ENCODE measurements at regions not wholly inside any gene's neighbourhood (a gene's known extent, or its start where the extent isn't known, plus 50 kb on each side); places are given as distances from the start of the nearest gene placed in this dataset.
"Not testable (repeated sequence)": the region's sequence is repeated elsewhere in the genome, so short reads cannot be mapped to it uniquely, and the experiment has no call there.

DNA sequence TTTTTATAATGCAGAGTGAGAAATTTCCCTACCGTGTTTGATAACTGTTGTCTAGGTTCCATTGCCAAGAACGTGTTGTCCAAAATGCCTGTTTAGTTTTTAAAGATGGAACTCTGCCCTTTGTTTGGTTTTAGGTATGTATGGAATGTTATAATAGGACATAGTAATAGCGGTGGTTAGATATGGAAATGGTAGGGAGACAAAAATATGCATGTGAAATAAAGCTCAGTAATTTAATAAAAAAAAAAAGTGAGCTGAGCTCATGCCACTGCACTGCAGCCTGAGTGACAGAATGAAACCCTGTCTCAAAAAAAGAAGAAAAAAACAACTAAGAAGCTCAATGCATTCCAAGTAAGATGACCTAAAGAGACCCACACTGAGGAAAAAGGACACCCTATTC is 72.9 kb downstream of the ZNF783 start:
- DNase-seq, result no peak

DNA sequence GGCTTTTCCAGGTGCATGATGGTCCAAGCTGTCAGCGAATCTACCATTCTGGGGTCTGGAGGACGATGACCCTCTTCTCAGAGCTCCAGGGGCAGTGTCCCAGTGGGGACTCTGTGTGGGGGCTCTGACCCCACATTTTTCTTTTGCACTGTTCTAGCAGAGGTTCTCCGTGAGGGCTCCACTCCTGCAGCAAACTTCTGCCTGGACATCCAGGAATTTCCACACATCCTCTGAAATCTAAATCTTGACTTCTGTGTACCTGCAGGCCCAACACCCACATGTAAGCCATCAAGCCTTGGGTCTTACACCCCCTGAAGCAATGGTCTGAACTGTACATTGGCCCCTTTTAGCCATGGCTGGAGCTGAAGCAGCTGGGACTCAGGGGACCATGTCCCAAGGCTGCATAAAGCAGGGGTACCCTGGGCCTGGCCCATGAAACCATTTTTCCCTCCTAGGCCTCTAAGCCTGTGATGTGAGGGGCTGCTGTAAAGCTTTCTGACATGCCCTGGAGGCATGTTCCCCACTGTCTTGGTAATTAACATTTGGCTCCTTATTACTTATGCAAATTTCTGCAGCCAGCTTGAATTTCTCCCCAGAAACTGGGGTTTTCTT is 86.9 kb downstream of the ZNF783 start:
- no peak for DNase-seq

DNA sequence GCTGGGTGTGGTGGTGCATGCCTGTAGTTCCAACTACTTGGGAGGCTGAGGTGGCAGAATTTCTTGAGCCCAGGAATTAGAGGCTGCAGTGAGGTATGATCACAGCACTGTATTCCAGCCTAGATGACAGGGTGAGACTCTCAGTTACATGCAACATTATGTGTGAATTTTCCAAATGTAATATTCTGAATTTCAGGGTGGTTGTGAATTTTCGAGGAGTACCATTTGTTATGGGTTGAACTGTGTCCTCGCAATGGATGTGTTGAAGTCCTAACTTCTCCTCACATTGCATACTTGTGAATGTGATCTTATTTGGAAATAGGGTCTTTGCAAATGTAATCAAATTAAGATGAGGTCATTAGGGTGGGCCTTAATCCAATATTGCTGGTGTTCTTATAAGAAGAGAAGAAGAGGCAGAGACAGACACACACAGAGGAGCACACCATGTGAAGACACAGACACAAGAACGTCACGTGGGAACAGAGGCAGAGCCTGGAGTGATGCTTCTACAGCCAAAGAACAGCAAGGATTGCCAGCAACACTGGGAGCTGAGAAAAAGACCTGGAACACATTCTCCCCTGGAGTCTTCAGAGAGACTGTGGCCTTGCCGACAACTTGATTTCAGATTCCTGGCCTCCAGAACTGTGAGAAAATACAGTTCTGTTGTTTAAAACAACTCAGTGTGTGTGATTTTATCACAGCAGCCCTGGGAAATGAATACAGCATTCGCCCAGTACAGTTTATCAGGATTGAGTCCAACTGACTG is 91.9 kb downstream of the ZNF783 start:
- no peak for DNase-seq

DNA sequence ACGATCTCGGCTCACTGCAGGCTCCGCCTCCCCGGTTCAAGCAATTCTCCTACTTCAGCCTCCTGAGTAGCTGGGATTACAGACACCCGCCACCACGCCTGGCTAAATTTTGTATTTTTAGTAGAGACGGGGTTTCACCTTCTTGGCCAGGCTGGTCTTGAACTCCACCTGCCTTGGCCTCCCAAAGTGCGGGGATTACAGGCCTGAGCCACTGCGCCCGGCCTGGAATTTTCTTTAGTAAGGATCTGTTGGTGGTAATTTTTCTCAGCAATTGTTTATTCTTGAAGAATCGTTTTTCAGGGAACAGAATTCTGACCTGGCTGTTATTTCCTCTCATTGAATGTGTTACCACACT is 93.0 kb downstream of the ZNF783 start:
- not testable (repeated sequence) for DNase-seq

DNA sequence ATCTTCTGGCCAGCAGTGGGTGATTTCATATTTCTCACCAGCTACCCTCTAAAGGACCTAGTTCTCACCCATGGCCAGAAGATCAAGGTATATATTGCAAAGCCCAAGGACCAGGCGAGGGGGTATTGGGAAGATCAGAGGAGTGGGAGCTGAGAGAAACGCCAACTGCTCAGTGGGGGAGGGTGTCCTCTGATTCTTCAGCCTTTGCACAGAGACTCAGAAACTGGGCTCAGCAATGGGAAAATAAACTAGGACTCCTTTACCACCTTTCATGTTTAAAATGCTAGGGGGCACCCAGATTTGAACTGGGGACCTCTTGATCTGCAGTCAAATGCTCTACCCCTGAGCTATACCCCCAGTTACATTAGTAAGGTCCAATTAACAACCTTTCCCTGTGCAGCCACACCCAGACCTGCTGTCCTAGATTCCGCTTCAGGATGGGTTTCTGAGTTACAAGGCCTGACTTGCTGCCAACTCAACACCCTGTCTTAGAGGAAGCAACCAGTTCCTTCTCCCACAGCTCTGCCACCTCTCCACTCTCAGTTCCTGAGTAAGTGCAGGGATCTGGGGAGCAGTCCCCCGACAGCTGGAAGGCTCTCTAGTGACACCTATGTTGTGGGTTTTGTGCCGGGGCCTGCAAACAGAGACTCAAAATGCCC is 93.5 kb downstream of the ZNF783 start:
- peak; percentile 84 for DNase-seq

DNA sequence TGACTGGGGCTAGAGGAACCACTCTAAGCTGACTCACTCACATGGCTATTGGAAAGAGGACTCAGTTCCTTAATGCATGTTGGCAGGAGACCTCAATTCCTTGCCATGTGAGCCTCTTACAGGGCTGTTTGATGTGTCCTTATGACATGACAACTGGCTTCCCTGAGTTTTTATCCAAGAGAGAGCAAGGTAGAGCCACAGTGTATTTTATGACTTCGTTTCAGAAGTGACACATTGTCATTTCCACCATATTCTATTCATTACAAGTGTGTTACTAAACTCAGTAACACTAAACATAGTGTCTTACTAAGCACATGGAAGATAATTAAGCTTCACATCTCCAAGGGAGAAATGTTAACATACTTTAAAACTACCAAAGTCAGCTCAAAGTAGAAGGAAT is 98.2 kb downstream of the ZNF777 start:
- DNase-seq, result no peak

DNA sequence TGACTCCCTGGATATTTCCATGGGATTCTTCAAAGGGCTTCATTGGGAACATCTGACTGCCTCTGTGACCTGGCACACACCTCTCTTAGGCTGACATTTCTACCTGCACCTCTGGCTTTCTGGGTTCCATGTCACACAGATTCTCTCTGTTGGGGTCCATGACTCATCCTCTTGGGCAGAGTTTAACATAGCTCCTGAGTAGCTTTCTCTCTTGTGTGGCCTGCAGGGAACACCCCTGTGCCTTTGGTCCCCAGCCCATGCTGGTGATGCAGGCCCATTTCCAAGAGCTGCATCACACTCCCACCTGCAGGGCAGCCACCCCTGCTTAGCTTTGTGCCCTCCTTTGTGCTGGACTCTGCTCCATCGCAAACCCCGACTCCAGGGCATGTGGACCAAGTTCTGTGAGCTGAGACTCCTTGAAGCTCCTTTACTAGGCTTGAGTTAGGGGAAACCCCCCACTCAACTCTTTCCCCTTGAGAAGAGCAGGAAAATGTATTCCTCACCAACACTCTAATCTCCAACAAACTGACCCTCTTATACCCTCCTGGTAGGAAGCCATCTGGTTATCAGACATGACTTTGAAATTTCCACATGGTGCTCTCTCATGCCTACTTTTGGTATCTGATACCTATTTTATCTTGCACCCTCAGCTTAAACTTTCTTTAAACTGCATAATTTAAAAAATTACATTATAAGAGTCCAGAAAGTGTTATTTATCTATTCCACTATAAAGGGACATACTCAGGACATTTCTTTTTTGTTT is 93.3 kb downstream of the ZNF777 start:
- no peak for DNase-seq

DNA sequence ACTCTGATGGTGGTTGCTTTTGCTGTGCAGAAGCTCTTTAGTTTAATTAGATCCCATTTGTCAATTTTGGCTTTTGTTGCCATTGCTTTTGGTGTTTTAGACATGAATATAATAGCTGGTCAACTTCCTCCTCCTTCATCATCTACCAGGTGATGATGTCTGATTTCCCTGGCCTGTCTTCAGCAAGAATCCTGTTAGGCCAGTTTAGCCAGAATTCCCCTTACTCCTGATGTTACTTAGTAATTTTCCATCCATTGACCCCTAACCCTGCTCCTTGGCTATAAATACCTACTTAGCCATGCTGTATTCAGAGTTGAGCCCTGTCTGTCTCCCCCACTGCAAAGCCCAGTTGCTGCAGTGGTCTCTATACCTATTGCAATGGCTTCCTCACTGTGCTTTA is 91.4 kb downstream of the ZNF777 start:
- no peak for DNase-seq

DNA sequence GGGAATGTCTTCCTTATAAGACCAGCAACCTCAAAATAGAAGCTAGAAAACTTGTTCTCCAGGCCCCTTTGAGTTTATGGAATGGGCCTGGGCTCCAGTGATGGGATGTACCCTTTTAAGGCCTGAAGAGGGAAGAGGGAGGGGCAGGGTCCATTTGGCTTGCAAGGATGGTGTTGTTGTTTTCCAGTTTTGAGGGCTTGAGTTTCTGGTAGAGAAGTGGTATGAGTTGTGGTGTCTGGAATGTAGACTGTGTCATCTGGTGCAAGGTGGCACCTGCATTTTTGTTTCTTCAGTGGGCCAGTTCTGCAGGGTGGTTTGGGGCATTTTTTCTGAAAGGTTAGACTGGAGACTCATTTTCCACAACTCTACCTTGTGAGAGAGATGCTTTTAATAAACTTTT is 90.1 kb downstream of the ZNF777 start:
- no peak for DNase-seq

DNA sequence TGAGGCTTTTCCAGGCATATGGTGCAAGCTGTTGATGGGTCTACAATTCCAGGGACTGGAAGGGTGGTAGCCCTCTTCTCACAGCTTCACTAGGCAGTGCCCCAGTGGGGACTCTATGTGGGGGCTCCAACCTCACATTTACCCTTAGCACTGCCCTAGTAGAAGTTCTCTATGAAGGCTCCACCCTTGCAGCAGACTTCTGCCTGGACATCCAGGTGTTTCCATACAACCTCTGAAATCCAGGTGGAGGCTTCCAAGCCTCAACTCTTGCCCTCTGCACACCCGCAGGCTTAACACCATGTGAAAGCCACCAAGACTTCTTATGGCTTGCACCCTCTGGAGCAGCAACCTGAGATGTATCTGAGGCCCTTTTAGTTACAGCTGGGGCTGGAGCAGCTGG is 87.8 kb downstream of the ZNF777 start:
- no peak for DNase-seq

DNA sequence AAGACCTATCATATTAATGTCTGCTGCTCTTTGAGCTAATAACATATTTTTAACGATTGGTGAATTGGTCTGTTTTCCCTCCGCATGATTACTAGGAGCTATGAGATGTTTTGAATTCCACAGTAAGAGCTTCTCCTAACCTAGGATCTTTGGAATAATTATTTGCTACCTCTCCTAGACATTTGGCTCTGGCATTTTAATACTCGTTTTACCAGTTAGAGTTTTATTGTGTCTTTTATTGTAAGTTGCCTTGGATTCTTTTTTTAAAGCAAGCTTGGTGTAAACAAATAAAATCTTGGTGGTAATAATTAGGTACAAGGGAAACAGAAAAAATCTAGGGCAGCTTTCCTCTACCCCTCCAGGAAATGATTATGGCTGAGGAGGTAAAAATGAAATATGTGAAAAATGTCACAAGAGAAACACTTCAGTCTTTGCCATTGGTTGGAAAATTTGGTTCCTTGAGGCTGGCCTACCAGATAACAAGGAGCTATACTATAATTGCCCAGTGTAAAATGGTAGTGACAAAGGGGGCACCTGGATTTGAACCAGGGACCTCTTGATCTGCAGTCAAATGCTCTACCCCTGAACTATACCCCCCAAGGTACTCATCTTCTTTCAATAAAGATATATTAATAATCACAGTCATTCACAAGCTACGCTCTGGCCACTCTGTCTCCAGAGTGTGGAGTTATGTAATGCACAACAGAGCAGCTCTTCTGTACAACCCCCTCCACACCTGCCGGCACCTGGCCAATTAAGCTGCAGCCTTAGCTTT is 85.4 kb downstream of the ZNF777 start:
- DNase-seq, result peak; percentile 53

DNA sequence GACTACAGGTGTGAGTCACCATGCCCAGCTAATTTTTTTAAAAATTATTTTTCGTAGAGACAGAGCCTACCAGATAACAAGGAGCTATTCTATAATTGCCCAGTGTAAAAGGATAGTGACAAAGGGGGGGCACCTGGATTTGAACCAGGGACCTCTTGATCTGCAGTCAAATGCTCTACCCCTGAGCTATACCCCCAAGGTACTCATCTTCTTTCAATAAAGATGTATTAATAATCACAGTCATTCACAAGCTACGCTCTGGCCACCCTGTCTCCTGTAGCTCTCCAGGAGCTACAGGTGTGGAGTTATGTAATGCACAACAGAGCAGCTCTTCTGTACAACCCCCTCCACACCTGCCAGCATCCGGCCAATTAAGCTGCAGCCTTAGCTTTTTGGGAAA is 83.5 kb downstream of the ZNF777 start:
- DNase-seq, result peak; percentile 31

DNA sequence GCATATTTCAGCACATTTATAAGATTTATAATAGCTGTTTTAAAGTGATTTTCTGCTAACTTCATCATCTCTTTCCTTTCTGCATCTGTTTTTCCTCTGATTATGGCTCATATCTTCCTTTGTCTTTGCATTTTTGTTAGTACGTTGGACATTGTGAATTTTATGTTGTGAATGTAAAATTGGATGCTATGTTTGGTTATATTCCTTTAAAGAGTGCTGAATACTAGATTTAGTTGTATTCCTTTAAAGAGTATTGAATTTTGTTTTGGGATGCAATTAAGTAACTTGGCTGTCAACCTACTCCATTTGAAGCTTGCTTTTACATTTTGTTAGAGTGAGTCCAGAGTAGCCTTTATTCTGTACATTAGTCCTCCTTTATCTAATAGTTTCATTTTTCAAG is 81.2 kb downstream of the ZNF777 start:
- DNase-seq, result no peak

DNA sequence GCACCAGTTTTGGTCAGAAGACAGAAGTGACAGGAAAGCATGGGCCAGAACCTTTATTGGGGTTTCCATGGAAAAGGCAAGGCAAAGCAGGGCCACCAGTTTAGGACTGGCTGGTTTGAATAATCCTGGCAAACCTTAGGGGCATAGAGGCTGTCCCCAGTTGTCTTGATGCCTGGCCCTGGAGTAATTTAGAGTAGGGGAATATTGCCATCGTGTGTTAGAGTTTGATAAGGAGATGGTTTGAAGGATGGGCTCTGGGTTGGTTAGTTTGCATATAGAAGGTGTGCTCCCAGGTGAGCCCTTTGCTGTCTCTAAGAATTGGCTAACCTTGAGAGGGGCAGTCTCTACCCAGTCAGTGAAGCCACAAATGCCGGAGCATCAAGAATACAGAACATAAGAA is 79.6 kb downstream of the ZNF777 start:
- no peak for DNase-seq
